Suppressor macrophage treated with lipopolysaccharide for 1 hour (primary cell): ENCODE measurements at regions not wholly inside any gene's neighbourhood (a gene's known extent, or its start where the extent isn't known, plus 50 kb on each side); places are given as distances from the start of the nearest gene placed in this dataset.
"Not testable (repeated sequence)": the region's sequence is repeated elsewhere in the genome, so short reads cannot be mapped to it uniquely, and the experiment has no call there.

Experiments
- DNase-seq, 3 donors: peaks; one replicate each; pipeline ENCODE4 v3.0.0-alpha.2; 2020 to 2022

DNA sequence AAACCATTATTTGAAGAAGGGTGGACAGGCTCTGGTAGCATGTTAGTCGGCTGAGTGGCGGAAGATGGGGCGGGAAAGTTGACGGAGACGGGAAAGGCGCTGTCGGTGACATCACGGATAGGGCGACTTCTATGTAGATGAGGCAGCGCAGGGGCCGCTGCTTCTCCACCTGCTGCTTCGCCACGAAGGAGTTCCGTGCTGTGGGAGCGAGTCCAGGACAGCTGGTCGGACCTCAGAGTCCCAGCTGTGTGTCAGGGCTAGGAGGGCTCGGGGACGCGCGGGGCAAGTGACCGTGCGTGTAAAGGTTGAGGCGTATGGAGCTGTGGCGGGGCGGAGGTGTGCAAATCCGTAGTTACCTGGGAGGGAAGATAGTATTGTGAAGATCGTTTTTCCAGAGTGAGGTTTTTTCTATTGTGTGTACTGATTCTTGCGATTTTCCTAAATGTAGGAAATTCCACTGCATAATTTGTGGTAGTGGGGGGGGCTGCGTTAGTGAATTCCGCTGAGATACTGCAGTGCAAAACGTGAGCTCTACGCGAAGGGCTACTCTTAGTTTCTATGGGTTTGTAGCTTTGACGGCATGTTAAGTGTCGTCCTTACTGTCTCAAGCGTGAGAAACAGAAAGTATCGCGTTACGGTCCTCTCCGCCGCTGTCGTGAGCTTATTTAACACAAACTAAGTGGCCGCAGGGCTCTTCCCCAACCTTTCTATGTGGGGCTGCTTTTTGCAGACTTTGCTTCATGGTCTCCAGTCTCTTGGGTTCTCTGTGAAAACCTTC lies 111.2 kb upstream of the NBPF11 start:
- DNase-seq: peak; percentile 74 to 88 (median 76)

DNA sequence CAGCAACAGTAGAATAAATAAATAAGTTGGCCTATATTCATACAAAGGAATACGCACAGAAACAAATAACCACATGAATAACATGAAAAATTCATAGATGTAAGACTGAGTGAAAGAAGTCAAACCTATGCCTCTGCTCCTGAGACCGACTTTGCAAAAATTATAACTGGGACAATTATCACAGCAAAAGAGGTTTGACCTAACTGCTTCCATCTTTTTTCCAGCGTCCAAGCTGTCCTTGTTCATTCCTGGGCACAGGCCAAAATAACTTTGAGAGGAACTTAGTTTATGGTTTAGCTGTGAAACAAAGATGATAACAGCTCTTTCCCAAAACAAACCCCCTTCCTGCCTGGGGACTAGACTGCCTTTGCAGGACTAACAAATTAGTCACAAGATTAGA lies 109.6 kb upstream of the NBPF11 start:
- not testable (repeated sequence) for DNase-seq

DNA sequence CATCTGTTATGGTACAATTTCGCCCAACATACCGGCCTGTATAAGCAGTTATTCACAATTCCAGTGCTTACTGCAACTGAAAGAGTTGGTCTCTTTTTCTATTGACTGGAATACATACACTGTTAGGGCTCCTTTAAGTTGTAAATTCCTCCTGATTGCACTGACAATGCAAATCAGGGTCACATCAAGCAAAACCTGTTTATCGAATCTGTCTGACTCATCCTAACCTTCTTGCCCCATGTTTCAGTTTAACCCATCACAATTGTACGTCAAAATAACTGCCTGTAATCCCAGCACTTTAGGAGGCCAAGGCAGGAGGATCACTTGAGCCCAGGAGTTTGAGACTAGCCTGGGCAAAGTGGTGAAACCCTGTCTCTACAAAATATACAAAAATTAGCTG lies 105.8 kb upstream of the NBPF11 start:
- DNase-seq: not testable (repeated sequence)

DNA sequence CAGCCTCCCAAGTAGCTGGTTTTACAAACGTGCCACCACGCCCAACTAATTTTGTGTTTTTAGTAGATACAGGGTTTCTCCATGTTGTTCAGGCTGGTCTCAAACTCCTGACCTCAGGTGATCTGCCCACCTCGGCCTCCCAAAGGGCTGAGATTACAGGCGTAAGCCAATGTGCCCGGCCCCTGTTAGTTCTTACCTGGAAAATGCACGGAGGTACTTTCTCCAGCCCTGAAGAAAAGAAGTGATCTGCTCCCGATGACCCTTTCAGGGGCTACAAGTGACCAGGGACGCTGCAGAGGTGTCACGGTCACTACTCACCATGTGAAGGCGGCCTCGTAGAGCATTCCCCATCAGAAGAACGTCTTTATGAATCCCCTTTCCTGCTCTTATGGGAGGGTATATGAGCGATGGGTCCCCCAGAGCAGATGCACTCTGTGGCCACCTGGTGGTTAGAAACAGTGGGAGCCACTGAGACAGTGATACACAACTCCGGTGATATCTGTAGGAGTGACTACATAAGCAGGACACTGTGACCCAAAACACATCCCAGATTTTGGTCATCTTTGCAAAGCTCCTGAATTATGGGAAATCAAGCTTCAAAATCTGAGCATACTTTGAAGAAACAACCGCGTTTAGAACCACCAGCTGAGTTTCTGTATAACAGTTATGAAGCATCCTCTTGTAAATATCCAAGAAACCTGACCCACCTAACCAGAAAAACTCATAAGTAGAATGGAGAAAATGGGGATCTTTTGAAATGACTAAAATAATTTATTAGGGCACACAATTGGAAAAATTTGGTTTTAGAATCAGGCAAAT lies 102.7 kb upstream of the NBPF11 start:
- DNase-seq: peak; percentile 19 to 22 (median 21)

DNA sequence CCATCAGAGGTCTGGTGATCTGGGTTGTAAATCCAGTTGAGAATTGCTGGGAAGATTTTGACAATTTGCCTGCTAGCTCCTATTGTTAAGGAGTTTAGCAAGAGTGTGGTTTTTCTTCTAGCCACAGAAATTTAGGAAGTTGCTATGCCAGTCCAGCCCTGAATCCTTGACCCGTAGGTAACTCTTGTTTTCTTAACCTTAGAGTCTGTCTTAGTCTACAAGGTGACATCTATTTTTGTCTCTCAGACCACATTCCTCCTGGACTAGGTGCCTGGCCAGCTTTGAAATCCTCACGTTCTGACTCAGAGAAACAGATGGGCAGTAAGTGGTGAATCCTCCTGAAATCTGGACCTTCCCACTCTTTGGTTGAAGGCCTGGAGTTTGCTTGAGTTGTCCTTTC lies 101.7 kb upstream of the NBPF11 start:
- not testable (repeated sequence) for DNase-seq

DNA sequence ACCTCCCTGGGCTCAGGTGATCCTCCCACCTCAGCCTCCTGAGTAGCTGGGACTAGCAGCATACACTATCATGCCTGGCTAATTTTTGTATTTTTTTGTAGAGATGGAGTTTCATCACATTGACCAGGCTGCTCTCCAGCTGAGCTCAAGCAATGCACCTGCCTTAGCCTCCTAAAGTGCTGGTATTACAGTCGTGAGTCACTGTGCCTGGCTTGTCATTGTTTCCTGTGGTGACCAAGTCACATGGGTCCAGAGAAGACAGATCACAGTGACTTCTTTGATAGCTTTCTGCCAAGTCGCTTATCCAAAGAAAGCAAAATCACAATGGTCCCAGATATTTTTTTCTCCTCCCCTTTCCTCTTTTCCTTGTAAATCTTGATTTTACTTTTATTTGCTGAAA lies 96.7 kb upstream of the NBPF11 start:
- not testable (repeated sequence) for DNase-seq

DNA sequence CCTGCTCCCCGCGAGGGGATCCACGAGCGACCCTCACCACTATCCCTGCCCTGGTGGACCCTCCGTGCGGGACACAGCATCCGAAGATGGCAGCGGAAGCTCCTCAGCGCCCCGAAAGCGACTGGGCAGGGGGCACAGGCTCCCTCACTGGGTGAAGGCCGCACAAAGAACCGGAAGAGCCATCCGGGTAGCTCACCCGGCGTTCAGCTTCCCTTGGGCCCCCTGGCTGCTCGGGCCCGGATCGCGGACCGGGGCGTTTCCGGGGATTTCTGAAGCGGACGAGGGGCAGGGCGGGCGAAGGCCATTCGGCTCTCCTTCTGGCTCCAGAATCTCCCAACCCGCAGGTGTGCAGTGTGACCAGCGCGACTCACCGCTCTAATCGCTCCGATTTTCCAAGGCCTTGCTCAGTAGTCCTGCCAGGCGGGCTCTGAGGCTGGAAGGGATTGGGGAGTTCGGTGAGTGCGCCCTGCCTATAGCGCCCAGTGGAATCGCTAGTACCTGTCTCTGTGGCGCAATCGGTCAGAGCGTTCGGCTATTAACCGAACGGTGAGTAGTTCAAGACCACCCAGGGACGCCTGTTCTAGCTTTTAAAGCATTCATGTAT lies 94.3 kb upstream of the NBPF11 start:
- not testable (repeated sequence) for DNase-seq

DNA sequence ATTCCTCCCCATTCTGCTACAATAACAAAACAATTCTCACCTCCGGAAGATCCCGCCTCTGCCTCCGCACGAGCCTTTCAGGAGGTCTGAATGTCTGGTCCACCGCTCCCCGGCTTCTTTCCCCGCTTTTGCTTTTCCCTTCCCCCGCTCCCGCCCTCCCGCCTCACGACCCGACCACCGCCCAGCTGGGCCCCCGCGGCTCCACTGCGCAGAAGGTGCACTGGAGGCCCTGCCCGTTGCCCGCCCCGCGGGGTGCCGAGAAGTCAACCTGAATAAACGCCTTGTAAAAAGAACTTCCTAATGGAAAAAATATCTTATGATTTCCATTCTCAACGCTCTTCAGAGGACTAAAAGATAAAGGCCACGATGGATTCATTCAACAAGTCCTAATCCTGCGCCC lies 93.8 kb upstream of the NBPF11 start:
- not testable (repeated sequence) for DNase-seq

DNA sequence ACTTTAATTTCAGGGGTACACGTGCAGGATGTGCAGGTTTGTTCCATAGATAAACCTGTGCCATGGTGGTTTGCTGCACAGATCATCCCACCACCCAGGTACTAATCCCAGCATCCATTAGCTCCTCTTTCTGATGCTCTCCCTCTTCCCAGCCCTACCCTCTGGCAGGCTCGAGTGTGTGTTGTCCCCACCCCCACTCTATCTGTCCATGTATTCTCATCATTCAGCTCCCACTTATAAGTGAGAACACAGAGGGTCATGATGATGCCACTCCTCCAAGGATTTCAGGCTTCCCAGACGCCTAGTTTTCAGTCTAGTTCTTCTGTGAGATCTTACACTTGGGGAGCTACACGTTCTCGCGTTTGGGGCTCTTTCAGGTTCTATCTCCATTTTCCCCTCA lies 93.4 kb upstream of the NBPF11 start:
- not testable (repeated sequence) for DNase-seq

DNA sequence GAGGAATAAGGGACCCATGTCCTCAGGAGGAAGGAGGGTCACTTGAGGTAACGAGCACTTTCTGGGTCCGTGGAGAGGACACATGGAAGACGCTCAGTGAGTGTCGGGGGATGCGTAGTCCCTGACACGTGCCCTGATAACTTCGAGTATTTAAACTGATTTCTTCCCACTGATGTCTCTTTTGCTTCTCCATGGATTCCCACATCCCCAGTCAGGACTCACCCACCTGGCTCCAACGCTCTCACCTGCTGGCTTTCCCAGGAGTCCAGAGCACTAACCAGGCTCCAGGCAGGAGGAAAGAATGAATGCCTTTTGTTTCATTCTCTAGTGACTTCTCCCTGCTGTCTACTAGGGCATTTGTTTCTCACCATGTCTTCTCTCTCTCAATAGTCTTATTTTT lies 81.2 kb upstream of the NBPF11 start:
- DNase-seq: not testable (repeated sequence)

DNA sequence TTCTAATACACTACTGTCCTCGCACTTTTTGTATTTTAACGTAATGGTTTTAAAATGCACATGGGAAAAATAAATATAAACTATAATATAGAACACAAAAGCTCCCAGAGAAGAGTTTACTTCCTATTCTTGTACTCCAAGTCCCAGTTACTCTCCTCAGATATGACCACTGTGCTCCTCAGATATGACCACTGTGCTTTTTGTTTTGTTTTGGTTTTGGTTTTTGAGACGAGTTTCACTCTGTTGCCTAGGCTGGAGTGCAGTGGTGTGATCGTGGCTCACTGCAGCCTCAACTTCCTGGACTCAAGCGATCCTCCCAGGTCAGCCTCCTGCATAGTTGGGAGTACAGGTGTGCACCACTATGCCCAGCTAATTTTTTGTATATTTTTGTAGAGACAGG lies 76.8 kb upstream of the NBPF11 start:
- DNase-seq: not testable (repeated sequence)

DNA sequence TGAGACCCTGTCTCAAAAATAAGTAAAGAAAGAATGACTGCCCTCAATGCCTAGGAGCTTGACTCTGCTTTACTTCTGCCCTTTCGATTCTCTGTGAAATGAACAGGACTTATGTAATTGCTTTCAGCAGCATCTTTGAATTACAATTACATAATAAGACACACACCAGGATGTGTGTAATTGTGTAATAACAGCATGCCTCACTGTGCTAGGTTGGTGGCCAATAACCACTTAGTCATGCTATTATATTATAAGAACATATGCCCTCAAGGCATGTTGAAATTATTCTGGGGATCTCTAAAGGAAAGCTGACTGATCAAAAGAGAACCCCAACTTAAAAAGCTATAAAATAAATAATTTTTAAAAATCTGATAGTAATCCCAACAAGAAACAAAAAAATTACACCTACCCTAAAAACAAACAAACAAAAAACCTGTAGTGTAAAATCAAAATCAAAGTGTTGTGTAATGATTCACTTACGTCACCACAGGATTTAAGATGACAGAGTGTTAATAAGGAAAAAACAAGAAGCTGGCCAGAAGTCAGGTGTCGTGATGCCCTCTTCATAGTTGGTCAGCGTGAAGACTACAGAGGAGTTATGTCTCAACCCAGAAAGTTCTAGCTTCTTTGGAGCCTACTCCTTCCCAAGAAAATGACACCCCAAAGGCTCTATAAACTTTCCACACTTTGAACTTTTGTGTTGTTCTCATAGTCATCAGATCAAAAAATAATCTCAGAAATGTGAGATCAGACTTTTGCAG lies 70.5 kb upstream of the NBPF11 start:
- not testable (repeated sequence) for DNase-seq

DNA sequence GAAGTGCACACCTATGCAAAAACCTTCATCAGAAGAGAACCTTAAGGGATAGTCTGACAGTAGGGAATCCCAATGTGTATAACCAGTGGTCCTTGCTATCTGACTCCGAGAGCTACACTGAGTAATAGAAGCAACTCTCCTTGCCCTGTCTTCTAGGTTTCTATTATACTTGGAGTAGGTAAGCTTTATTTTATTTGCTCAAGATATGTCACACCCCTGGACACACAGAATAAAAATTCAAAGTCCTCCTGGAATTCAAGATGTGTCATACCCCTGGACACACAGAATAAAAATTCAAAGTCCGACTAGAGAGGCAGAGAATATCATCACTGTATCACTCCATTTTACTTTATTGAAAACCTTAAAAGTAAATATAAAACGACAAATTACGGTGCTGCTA lies 69.5 kb upstream of the NBPF11 start:
- DNase-seq: not testable (repeated sequence)

DNA sequence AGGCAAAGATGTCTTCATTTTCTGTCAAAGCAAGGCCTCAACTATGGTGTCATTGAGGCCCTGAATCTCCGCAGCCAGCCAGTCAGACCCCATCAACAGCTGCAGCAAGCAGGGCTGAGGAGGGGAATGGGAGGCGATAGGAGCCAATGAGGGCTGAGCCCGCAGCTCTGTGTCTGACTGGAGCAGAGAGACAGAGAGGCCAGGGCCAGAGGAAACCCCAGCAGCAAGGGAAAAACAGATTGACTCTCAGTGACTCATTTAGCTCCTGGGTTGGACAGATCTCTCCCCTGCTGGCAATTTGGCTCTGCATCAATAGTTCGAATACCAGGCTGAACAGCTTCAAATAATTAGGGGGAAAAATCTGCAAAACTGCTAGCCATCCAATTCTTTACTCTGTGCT lies 67.1 kb upstream of the NBPF11 start:
- not testable (repeated sequence) for DNase-seq

DNA sequence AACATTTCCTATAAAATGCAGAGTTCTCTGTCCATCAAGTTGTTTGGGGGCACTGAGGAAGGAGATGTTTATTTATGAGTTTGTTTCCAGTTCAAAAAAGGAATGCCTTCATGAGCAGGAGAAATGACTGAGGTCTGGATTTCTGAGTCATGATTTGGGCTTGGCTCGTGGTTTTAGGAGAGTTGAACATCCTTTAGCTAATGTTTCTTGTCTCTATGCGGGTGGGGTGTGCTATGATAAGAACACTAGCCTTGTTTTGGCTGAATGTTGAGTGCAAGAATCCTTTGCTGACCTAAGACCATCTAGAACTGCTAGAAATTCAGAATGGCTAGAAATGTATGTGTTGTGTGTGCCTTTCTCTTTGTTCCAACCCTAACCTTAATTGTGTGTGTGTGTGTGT lies 59.1 kb upstream of the NBPF11 start:
- DNase-seq: not testable (repeated sequence)

DNA sequence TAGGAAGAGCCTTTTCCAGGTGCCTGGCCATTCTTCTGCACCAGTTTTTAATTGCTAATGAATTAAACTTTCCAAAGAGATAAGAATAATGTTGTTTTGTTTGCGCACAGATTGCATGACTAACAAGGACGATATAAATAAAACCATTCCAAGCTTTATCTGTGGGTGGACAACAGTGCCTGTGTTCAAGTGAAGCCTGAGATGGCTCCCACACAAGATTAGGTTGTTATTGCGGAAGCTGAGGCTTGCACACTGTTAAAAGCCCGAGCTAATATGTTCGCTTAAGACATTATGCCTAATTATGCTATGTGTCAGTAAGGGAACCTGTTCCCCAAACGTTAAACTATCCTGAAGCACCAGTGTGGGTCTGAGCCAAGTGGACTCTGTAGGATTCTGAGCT lies 58.5 kb upstream of the NBPF11 start:
- DNase-seq: not testable (repeated sequence)

DNA sequence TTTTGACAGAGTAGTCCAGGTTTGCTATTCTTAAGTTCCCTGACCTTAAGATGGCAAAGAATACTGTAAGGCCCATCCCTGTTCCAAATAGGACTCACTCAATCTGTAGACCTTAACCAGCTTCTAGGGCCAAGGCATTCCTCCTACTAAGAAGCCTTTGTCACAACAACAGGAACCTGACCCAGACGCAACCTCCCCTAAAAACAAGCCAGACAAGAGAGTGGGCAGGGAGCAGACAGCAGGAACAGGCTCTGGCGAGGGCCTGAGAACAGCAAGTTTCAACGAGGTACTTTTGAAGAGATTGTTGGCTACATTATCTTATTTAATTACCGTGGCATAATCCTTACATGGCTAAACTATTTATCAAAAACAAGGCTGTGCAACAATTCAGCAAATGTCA lies 58.1 kb upstream of the NBPF11 start:
- DNase-seq: not testable (repeated sequence)

DNA sequence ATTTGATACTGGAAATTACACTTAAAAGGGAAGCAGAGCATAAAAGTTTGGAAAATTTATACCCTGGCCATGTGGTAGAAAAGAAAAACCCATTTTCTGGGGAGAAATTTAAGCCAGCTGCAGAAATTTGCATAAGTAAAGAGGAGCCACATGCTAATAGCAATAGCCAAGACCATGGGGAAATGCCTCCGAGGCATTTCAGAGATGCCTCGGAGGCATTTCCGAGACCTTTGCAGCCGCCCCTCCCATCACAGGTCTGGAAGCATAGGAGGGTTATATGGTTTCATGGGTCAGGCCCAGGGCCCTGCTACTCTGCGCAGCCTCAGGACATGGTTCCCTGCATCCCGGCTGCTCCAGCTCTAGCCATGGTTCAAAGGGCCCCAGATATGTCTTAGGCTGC lies 49.9 kb upstream of the NBPF11 start:
- DNase-seq: not testable (repeated sequence)
